IPS DF 6.9 (cell line): ENCODE measurements at regions not wholly inside any gene's neighbourhood (a gene's known extent, or its start where the extent isn't known, plus 50 kb on each side); places are given as distances from the start of the nearest gene placed in this dataset.
"Not testable (repeated sequence)": the region's sequence is repeated elsewhere in the genome, so short reads cannot be mapped to it uniquely, and the experiment has no call there.

Experiments used
- DNase-seq: peaks from one replicate; pipeline ENCODE4 v3.0.0-alpha.2; 2013; ENCODE audit warnings: low read depth, low spot score
- H3K27ac ChIP-seq: one replicate; pipeline ENCODE4 v1.5.1; 2013; ENCODE audit warnings: low read length, control low read depth
- H3K27me3 ChIP-seq: 2 replicates; pipeline ENCODE4 v1.6.1; 2013; ENCODE audit warnings: mild to moderate bottlenecking, low read length; ENCODE audit not compliant: control insufficient read depth, insufficient read depth
- H3K36me3 ChIP-seq: 2 replicates; pipeline ENCODE4 v1.6.1; 2013; ENCODE audit warnings: low read length; ENCODE audit not compliant: control insufficient read depth, insufficient read depth
- H3K4me1 ChIP-seq: 2 replicates; pipeline ENCODE4 v1.6.1; 2013; ENCODE audit warnings: low read length; ENCODE audit not compliant: control insufficient read depth, insufficient read depth
- H3K4me3 ChIP-seq: 2 replicates; pipeline ENCODE4 v1.5.1; 2013; ENCODE audit warnings: mild to moderate bottlenecking, low read length
- H3K9me3 ChIP-seq: 2 replicates; pipeline ENCODE4 v1.6.1; 2013; ENCODE audit warnings: low read length, inconsistent platforms; ENCODE audit not compliant: control insufficient read depth, insufficient read depth
- WGBS: extraction: QIAGEN DNeasy Blood & Tissue Kit; methylation state at CpG from one replicate; pipeline ENCODE4 v1.1.7; 2013; ENCODE audit warnings: mixed read lengths, missing lambda C conversion rate; ENCODE audit not compliant: insufficient read length, insufficient coverage; 5-methylcytosine and 5-hydroxymethylcytosine counted together

DNA sequence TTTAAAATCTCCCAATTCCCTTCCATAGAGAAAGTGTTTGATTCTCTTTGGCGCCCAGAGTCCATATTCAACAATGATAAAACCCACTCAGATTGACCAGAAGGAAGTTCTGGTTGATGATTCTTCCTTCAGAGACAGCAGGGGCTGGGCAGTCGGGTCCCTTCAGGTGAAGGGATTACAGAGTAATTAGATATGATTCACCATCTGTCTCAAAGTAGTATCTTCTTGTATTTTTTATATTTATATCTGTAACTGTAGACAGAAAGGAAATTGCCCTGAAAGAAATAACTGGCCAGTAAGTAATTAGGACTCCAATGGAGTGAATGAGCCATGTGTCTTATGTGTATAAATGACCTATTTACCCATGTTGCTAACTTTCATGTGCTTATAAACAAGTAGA lies 156.0 kb downstream of the PLCE1 start:
- H3K27me3 ChIP-seq = no peaks in the 10 kb centered on the region
- H3K36me3 ChIP-seq = no peaks in the 10 kb centered on the region
- H3K27ac ChIP-seq = no peak overlapping the region
- no CpG with 5 or more reads among the region's 2 CpGs for WGBS
- H3K4me3 ChIP-seq = no peak overlapping the region
- DNase-seq = no peak
- no peaks in the 10 kb centered on the region for H3K4me1 ChIP-seq
- no peaks in the 10 kb centered on the region for H3K9me3 ChIP-seq

DNA sequence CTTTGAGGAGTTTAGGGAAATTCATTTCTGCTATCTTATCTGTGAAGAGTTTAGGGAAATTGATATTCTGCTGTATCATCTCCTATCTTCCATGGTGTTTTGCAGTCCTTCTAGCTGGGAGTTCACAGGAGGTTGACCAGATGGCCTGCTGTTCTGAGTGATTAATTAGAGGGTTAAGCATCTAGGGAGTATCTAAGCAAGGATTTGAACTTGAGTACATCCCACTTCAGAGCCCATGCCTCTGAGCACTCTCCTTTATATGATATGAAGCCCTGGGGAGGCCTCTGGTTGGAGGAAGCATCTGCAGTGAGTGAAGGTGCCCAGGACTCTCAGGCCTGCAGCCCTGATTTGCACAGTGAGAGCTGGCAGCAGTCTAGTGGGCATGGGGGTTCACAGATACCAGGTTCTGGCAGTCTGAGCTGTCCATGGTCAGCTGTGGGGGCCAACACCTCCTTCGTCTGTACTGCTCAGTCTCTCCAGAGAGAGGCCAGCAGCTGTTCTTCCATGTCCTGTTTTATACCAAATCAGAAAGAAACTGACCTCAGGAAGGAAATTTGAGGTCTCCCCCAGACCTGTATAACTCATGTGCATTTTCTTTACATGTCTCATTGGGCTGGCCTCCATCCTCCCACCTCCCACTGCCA lies 156.9 kb downstream of the PLCE1 start:
- WGBS = no CpG with 5 or more reads among the region's 1 CpG
- no peak overlapping the region for H3K27ac ChIP-seq
- no peaks in the 10 kb centered on the region for H3K4me1 ChIP-seq
- H3K9me3 ChIP-seq = no peaks in the 10 kb centered on the region
- no peaks in the 10 kb centered on the region for H3K27me3 ChIP-seq
- no peak for DNase-seq
- H3K4me3 ChIP-seq = no peak overlapping the region
- H3K36me3 ChIP-seq = no peaks in the 10 kb centered on the region

DNA sequence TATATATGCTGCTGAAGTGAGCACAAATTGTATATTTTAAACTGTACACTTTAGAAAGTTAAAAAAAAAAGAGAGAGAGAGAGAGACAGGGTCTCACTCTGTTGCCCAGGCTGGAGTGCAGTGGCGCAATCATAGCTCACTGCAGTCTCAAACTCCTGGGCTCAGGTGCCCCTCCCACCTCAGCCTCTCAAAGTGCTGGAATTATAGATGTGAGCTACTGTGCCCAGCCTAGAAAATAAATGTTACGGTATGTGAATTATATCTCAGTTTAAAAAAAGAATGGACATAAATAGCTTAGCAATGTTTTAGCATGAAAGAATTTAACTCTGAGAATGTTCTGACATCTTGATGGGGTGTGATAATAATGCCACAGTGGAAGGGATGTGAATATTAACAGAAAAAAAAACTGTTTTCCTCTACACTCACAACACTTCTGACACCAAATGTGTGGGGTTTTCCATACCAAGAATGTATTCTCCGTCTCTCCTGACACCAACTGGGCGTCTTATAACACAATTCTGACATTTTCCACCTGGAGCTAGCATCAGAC lies 162.1 kb downstream of the PLCE1 start:
- no peak overlapping the region for H3K4me3 ChIP-seq
- 100% methylated on average over 1 of the region's 4 CpGs for WGBS
- H3K27ac ChIP-seq = no peak overlapping the region
- no peaks in the 10 kb centered on the region for H3K4me1 ChIP-seq
- no peaks in the 10 kb centered on the region for H3K9me3 ChIP-seq
- no peaks in the 10 kb centered on the region for H3K36me3 ChIP-seq
- H3K27me3 ChIP-seq = no peaks in the 10 kb centered on the region
- no peak for DNase-seq

DNA sequence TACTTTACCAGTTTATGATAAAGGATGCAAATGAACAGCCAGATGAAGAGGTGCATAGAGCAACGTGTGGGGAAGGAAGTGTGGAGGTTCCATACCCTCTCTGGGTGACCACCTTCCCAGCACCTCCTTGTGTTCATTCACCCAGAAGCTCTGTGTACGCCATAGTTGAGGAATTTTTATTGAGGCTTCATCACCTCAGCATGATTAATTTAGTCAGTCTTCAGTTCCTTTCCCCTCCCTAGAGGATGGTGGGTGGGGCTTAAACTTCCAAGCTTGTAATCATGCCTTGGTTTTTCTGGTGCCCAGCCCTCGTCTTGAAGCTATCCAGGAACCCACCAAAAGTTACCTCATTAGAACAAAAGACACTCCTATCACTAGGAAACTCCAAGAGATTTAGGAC lies 162.7 kb downstream of the PLCE1 start:
- Histone ChIP-seq H3K36me3 (no peaks in the 10 kb centered on the region), H3K9me3 (no peaks in the 10 kb centered on the region), H3K4me1 (no peaks in the 10 kb centered on the region), H3K4me3 (no peak overlapping the region), H3K27me3 (no peaks in the 10 kb centered on the region), H3K27ac (no peak overlapping the region)
- no peak for DNase-seq
- no CpG with 5 or more reads among the region's 3 CpGs for WGBS

DNA sequence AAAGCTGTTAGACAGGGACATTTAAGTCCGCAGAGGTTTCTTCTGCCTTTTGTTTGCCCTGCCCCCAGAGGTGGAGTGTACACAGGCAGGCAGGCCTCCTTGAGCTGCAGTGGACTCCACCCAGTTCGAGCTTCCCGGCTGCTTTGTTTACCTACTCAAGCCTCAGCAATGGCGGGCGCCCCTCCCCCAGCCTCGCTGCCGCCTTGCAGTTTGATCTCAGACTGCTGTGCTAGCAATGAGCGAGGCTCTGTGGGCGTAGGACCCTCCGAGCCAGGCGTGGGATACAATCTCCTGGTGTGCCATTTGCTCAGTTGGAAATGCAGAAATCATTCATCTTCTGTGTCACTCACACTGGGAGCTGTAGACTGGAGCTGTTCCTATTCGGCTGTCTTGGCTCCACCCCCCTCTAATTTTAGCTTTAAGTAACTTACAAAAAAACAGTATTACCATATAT lies 171.5 kb downstream of the PLCE1 start:
- H3K27me3 ChIP-seq, H3K36me3 ChIP-seq, H3K27ac ChIP-seq, H3K4me1 ChIP-seq, H3K9me3 ChIP-seq, H3K4me3 ChIP-seq, DNase-seq: not testable (repeated sequence)
- WGBS = no CpG with 5 or more reads among the region's 12 CpGs

DNA sequence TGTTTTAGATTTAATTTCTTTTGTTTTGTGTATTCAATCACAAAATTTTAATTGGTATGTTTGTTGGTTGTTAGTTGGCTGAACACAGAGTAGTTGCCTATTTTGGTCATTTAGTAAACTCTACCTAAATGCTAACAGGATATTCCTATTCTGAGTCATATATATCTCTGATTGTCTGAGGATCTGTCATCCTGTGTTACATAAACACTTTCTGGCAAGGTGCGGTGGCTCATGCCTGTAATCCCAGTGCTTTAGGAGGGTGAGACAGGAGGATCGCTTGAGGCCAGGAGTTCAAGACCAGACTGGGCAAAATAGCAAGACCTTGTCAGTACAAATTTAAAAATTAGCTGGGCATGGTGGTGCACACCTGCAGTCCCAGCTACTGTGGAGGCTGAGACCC lies 178.6 kb downstream of the PLCE1 start:
- DNase-seq = no peak
- Histone ChIP-seq H3K27me3 (no peaks in the 10 kb centered on the region), H3K4me3 (no peak overlapping the region), H3K4me1 (no peaks in the 10 kb centered on the region), H3K36me3 (no peaks in the 10 kb centered on the region), H3K27ac (no peak overlapping the region), H3K9me3 (no peaks in the 10 kb centered on the region)
- WGBS = no CpG with 5 or more reads among the region's 2 CpGs

DNA sequence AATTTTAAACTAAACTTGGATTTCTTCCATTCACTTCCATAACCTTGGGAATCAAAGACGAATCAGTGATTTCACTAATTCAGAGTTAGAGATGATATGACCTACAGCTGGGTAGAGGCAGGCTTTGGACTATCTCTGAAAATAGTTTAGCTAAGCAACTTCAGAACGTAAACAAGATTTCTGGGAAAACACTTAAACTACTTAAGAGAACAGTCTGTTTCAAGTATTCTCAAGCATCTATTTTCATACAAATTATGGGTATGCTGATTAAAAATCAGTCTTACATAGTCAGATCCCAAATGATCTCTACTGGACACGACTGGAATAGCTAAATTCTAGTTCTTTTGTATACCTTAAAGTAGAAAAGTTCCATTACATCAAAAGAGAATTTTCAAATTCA lies 179.9 kb downstream of the PLCE1 start:
- Histone ChIP-seq H3K27ac (no peak overlapping the region), H3K4me3 (no peak overlapping the region), H3K27me3 (no peaks in the 10 kb centered on the region), H3K36me3 (no peaks in the 10 kb centered on the region), H3K9me3 (no peaks in the 10 kb centered on the region), H3K4me1 (no peaks in the 10 kb centered on the region)
- no CpG with 5 or more reads among the region's 3 CpGs for WGBS
- DNase-seq = no peak

DNA sequence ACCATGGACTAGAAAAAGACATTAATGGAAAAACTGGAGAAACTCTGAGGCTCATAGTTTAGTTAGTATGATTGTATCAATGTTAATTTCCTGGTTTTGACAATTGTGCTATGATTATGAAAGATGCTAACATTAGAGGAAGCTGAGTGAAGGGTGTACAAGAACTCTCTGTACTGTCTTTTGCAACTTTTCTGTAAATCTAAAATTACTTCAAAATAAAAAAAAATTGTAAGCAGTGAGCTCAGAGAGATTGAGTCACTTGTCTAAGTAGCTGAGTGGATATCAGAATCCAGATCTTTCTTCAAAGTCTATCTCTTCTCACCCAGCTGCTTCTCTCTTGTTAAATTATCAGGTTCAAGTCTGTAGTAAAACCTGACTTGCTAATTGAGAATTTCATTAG lies 181.1 kb downstream of the PLCE1 start:
- Histone ChIP-seq H3K27ac (no peak overlapping the region), H3K36me3 (no peaks in the 10 kb centered on the region)
- no peak for DNase-seq

DNA sequence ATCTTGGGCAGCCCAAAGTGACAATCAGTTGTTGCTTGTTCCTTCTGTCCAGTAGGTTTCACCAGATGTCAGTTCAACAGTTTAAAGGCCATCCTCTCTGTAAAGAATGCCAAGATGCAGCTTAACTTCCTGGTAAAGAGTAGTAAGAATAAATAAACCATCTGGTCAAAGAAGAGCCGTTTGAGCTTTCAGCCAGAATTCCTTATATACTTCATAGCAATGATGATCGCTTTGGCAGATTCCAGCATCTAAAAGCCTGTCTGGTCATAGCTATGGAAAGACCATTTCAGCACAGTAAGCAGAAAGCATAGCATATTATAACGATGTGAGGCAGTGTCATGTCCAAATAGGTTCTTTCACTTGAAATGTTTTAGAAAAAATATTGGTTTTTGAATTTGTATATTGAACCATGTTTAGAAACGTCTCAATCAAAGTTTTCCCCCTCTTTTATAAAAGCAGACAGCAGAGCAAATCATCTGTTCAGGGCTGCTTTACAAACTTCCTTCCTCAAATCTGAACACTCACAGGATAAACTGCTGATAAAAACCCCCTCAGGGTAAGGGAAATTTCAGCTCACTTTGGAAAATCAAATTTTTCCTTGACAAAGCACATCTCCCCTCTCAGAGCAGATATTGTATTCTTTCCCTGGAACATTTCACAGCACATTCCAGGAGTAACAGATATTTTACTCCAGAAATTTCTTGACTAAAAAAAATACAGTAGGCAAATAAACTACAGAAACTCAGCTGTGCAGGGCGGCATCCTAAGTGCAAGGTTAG lies 184.1 kb downstream of the NOC3L start:
- Histone ChIP-seq H3K36me3 (no peaks in the 10 kb centered on the region), H3K4me1 (no peaks in the 10 kb centered on the region), H3K27me3 (no peaks in the 10 kb centered on the region), H3K9me3 (no peaks in the 10 kb centered on the region), H3K4me3 (no peak overlapping the region), H3K27ac (no peak overlapping the region)
- DNase-seq = no peak
- no CpG with 5 or more reads among the region's 5 CpGs for WGBS

More for the DNA sequence above, 181.1 kb downstream of the PLCE1 start:
- Histone ChIP-seq H3K4me3 (no peak overlapping the region), H3K9me3 (no peaks in the 10 kb centered on the region), H3K4me1 (no peaks in the 10 kb centered on the region), H3K27me3 (no peaks in the 10 kb centered on the region)

DNA sequence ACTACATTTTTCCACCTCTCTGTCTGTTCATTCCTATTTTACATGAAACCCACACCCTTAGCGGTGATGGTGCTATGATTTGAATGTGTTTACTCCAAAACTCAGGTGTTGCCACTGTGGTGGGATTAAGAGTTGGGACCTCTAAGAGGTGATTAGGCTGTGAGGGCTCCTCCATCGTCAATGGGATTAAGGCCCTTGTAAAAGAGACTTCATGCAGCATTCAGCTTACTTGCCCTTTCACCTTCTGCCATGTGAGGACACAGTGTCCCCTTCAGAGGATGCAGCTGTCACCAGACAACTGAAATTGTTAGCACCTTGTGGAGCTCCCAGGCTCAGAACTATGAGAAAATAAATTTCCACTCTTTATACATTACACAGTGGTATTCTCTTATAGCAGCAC lies 182.2 kb downstream of the NOC3L start:
- Histone ChIP-seq H3K27ac (no peak overlapping the region), H3K4me1 (no peaks in the 10 kb centered on the region), H3K9me3 (no peaks in the 10 kb centered on the region), H3K4me3 (no peak overlapping the region), H3K27me3 (no peaks in the 10 kb centered on the region), H3K36me3 (no peaks in the 10 kb centered on the region)
- WGBS = no CpG with 5 or more reads among the region's 2 CpGs
- DNase-seq = no peak
